ENCODE measurements at regions not wholly inside any gene's neighbourhood (a gene's known extent, or its start where the extent isn't known, plus 50 kb on each side); places are given as distances from the start of the nearest gene placed in this dataset.

- no peak for DNase-seq (ENCODE audit: low read depth)
- no peak for TF ChIP-seq CTCF (conservative IDR thresholded peaks at IDR 0.05; ENCODE audit: low read depth, low read length)
Observed at GRCh38 chr14:44041700-44042099, 465.4 kb downstream of the FSCB start.

GRCh38 chr14:44040561-44040960 lies 466.5 kb downstream of the FSCB start:
- no peak for TF ChIP-seq CTCF (conservative IDR thresholded peaks at IDR 0.05; ENCODE audit: low read depth, low read length)
- no peak for DNase-seq (ENCODE audit: low read depth)
- no peak overlapping the region for H3K4me3 ChIP-seq (ENCODE audit: low read depth, low read length)

More at GRCh38 chr14:44041700-44042099, 465.4 kb downstream of the FSCB start:
- no peak overlapping the region for H3K4me3 ChIP-seq (ENCODE audit: low read depth, low read length)

DNA sequence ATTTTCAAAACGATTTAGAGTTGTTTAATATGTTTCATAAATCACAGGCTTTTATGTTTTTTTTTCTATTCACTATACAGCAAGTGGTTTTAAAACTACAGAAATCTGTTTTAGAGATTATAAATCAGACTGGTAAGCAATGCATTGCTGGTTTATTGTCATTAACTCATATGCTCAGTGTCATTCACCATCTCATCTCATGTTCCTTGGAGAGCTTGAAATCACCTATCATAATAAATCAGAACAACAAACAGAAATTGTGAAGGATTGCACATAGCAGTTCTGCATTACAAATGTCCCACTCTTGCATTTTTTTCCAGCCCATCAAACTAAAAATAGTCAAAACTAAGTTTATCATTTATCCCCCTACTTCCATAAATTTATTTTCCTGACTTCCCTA lies 470.8 kb downstream of the FSCB start:
- TF ChIP-seq CTCF (conservative IDR thresholded peaks at IDR 0.05; ENCODE audit: low read depth, low read length): no peak
- no peak overlapping the region for H3K4me3 ChIP-seq (ENCODE audit: low read depth, low read length)
- no peak for DNase-seq (ENCODE audit: low read depth)

GRCh38 chr14:44035707-44036106 lies 471.4 kb downstream of the FSCB start:
- no peak for DNase-seq (ENCODE audit: low read depth)
- no peak for TF ChIP-seq CTCF (conservative IDR thresholded peaks at IDR 0.05; ENCODE audit: low read depth, low read length)
- H3K4me3 ChIP-seq (ENCODE audit: low read depth, low read length): no peak overlapping the region

GRCh38 chr14:44030831-44031383 lies 476.2 kb downstream of the FSCB start:
- TF ChIP-seq CTCF (conservative IDR thresholded peaks at IDR 0.05; ENCODE audit: low read depth, low read length): no peak
- no peak for DNase-seq (ENCODE audit: low read depth)

DNA sequence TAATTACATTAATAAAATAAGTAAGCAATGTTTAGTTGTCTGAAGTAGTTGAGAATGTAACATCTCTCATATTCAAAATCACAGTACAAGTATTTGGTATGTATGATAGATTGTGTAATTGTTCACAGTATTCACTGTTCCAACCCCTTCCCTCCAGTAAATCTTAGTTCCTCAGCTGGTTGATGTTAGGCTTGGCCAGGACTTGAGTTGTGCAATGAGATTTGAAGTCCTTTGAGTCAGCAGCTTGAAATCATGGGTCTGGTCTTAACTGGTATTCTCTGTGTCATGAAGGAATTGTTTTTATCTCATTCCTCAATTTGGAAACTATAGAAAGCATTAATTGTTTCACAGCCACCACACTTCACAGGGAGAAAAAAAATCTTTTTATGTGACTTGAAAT lies 477.1 kb downstream of the FSCB start:
- no peak for TF ChIP-seq CTCF (conservative IDR thresholded peaks at IDR 0.05; ENCODE audit: low read depth, low read length)
- H3K4me3 ChIP-seq (ENCODE audit: low read depth, low read length): no peak overlapping the region
- DNase-seq (ENCODE audit: low read depth): no peak

More at GRCh38 chr14:44030831-44031383, 476.2 kb downstream of the FSCB start:
- H3K4me3 ChIP-seq (ENCODE audit: low read depth, low read length): no peak overlapping the region

DNA sequence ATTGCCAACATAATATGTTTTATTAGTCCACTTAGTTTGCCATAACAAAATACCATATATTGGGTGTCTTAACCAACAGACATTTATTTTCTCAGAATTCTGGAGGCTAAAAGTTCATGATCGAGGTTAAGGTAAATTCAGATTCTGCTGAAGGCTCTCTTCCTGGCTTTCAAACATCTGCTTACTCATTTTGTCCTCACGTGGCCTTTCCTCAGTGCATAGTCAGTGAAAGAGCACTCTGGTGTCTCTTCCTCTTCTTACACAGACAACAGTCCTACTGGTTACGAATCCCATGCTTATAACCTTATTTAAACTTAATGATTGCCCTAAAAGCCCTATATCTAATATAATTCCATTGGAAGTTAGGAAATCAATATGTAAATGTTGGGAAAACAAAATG lies 479.7 kb downstream of the FSCB start:
- no peak for TF ChIP-seq CTCF (conservative IDR thresholded peaks at IDR 0.05; ENCODE audit: low read depth, low read length)
- H3K4me3 ChIP-seq (ENCODE audit: low read depth, low read length): no peak overlapping the region
- no peak for DNase-seq (ENCODE audit: low read depth)

Data from choroid plexus epithelial cell (primary cell).